SK-N-SH (cell line): ENCODE measurements at regions not wholly inside any gene's neighbourhood (a gene's known extent, or its start where the extent isn't known, plus 50 kb on each side); places are given as distances from the start of the nearest gene placed in this dataset.

ENCODE experiments used
- CTCF ChIA-PET: fragments of 300-600, 350-600 bp; formaldehyde crosslinking; extraction: SDS; loops from one replicate; lab custom pipeline; 2021; lab: Yijun Ruan, JAX
- POLR2A ChIA-PET: fragments of 350-600 bp; sonication (Branson Sonifier 250); formaldehyde crosslinking; extraction: SDS; loops from one replicate; lab custom pipeline; 2020; ENCODE audit warnings: antibody characterized with exemption, inconsistent platforms; lab: Yijun Ruan, JAX
- DNase-seq: peaks from one replicate; pipeline ENCODE4 v3.0.0; 2012
- H2AFZ ChIP-seq: fragments of 200-600 bp; sonication (generic); 2 replicates; pipeline ENCODE4 v1.8.1; 2016; ENCODE audit warnings: antibody characterized with exemption, mild to moderate bottlenecking, low read depth
- H3F3A ChIP-seq: fragments of 200-600 bp; sonication (generic); replicated peaks from 2 replicates; pipeline ENCODE3; 2016; ENCODE audit warnings: antibody characterized with exemption, mild to moderate bottlenecking; ENCODE audit not compliant: insufficient read depth
- H3K27ac ChIP-seq, 2 experiments: fragments of 200-500 bp in 1 of 2; fragments of 200-600 bp in 1 of 2; sonication (Bioruptor generic) in 1 of 2; sonication (generic), shearing (Covaris generic) in 1 of 2; 2 replicates each; pipeline versions ENCODE4 v1.5.1 to v1.6.1; 2014 to 2016; ENCODE audit warnings: low read depth in 2 of 2, inconsistent platforms in 1 of 2, low read length in 1 of 2, mild to moderate bottlenecking in 1 of 2, mixed read lengths in 1 of 2
- H3K27me3 ChIP-seq: fragments of 200-600 bp; sonication (generic), shearing (Covaris generic); 2 replicates; pipeline ENCODE4 v1.6.1; 2016; ENCODE audit warnings: mixed run types; ENCODE audit not compliant: insufficient read depth
- H3K36me3 ChIP-seq, 2 experiments: fragments of 200-500 bp in 1 of 2; fragments of 200-600 bp in 1 of 2; sonication (Bioruptor generic) in 1 of 2; sonication (generic) in 1 of 2; replicated peaks in 1 of 2; 2 replicates each; pipeline versions ENCODE3 to v1.5.1; 2014 to 2016; ENCODE audit warnings: low read length in 1 of 2, mild to moderate bottlenecking in 1 of 2; ENCODE audit not compliant: insufficient read depth in 2 of 2, control insufficient read depth in 1 of 2
- H3K4me1 ChIP-seq, 2 experiments: fragments of 200-500 bp in 1 of 2; fragments of 200-600 bp in 1 of 2; sonication (Bioruptor generic) in 1 of 2; sonication (generic), shearing (Covaris generic) in 1 of 2; 2 replicates each; pipeline versions ENCODE4 v1.5.1 to v1.6.1; 2014 to 2016; ENCODE audit warnings: low read depth in 1 of 2, low read length in 1 of 2, mixed run types in 1 of 2; ENCODE audit not compliant: insufficient read depth in 2 of 2, control insufficient read depth in 1 of 2
- H3K4me2 ChIP-seq: fragments of 200-600 bp; sonication (generic), shearing (Covaris generic); 2 replicates; pipeline ENCODE4 v1.6.1; 2017; ENCODE audit warnings: mixed run types
- H3K4me3 ChIP-seq, 2 experiments: fragments of 200-500 bp in 1 of 2; fragments of 200-600 bp in 1 of 2; sonication (Bioruptor generic) in 1 of 2; sonication (generic), shearing (Covaris generic) in 1 of 2; 2 replicates each; pipeline versions ENCODE4 v1.5.1 to v1.8.1; 2014 to 2016; ENCODE audit warnings: low read depth in 2 of 2, inconsistent platforms in 1 of 2, low read length in 1 of 2, mild to moderate bottlenecking in 1 of 2, mixed read lengths in 1 of 2, moderate library complexity in 1 of 2
- H3K79me2 ChIP-seq: fragments of 200-600 bp; sonication (generic); 2 replicates; pipeline ENCODE4 v1.8.1; 2017; ENCODE audit warnings: mild to moderate bottlenecking; ENCODE audit not compliant: insufficient read depth
- H3K9ac ChIP-seq: fragments of 200-600 bp; sonication (generic); 2 replicates; pipeline ENCODE4 v1.6.1; 2017; ENCODE audit warnings: mixed run types
- H3K9me2 ChIP-seq: fragments of 200-600 bp; sonication (generic); 2 replicates; pipeline ENCODE4 v1.6.1; 2017; ENCODE audit warnings: mixed run types
- H3K9me3 ChIP-seq: fragments of 200-600 bp; sonication (generic); 2 replicates; pipeline ENCODE4 v1.6.1; 2017; ENCODE audit warnings: mixed run types, mild to moderate bottlenecking, moderate library complexity
- H4K20me1 ChIP-seq: fragments of 200-600 bp; sonication (generic); 2 replicates; pipeline ENCODE4 v1.6.1; 2017; ENCODE audit warnings: mild to moderate bottlenecking, mixed run types; ENCODE audit not compliant: insufficient read depth
- CTCF ChIP-seq: fragments of 200-600 bp; sonication (generic); IDR thresholded peaks from 2 replicates; pipeline ENCODE4 v1.6.1; 2017; ENCODE audit warnings: antibody characterized with exemption, mild to moderate bottlenecking, moderate library complexity
- ELF1 ChIP-seq: IDR thresholded peaks from 2 replicates; pipeline ENCODE4 v1.4.0; 2012
- EP300 ChIP-seq, 2 experiments: IDR thresholded peaks; 2 replicates each; pipeline versions ENCODE4 v1.4.0 to v1.6.1; 2012; ENCODE audit warnings: borderline replicate concordance in 1 of 2, low read depth in 1 of 2, low read length in 1 of 2
- EZH2phosphoT487 ChIP-seq: fragments of 200-600 bp; sonication (generic); IDR thresholded peaks from 2 replicates; pipeline ENCODE4 v1.6.1; 2017; ENCODE audit warnings: low read depth, mixed run types, mild to moderate bottlenecking, antibody characterized with exemption, moderate library complexity, borderline replicate concordance
- FOXJ3 ChIP-seq: sonication (generic); formaldehyde crosslinking; IDR thresholded peaks from 2 replicates; pipeline ENCODE4 v1.5.1; 2020; ENCODE audit warnings: mild to moderate bottlenecking, missing genetic modification reagents
- FOXM1 ChIP-seq: IDR thresholded peaks from 2 replicates; pipeline ENCODE4 v1.4.0; 2012; ENCODE audit warnings: low read depth, mild to moderate bottlenecking
- GABPA ChIP-seq: IDR thresholded peaks from 2 replicates; pipeline ENCODE4 v1.4.0; 2012; ENCODE audit warnings: low read depth, mild to moderate bottlenecking
- GATA2 ChIP-seq: sonication (generic); formaldehyde crosslinking; IDR thresholded peaks from 2 replicates; pipeline ENCODE4 v1.5.0; 2020; ENCODE audit warnings: mild to moderate bottlenecking, missing genetic modification reagents
- MXI1 ChIP-seq: IDR thresholded peaks from 2 replicates; pipeline ENCODE4 v1.6.1; 2012; ENCODE audit warnings: mild to moderate bottlenecking, low read depth, low read length, improper control_type of control experiment
- NFIC ChIP-seq: IDR thresholded peaks from 2 replicates; pipeline ENCODE4 v1.4.0; 2012; ENCODE audit warnings: borderline replicate concordance
- POLR2AphosphoS5 ChIP-seq: IDR thresholded peaks from 2 replicates; pipeline ENCODE4 v1.6.1; 2012; ENCODE audit warnings: low read depth, low read length
- RAD21 ChIP-seq: IDR thresholded peaks from 2 replicates; pipeline ENCODE4 v1.6.1; 2012; ENCODE audit warnings: mild to moderate bottlenecking, low read length
- SMC3 ChIP-seq: IDR thresholded peaks from 2 replicates; pipeline ENCODE4 v1.6.1; 2012; ENCODE audit warnings: low read depth, low read length, improper control_type of control experiment
- TAF1 ChIP-seq: IDR thresholded peaks from 2 replicates; pipeline ENCODE4 v1.6.1; 2012; ENCODE audit warnings: low read depth, mild to moderate bottlenecking, low read length, moderate library complexity, borderline replicate concordance
- USF2 ChIP-seq: fragments of 150-350 bp; IDR thresholded peaks from 2 replicates; pipeline ENCODE4 v1.6.1; 2017; ENCODE audit warnings: antibody characterized with exemption, low read length, low read depth, borderline replicate concordance
- YY1 ChIP-seq: IDR thresholded peaks from 2 replicates; pipeline ENCODE4 v1.4.0; 2012; ENCODE audit warnings: low read depth, mild to moderate bottlenecking
- WGBS: methylation state at CpG from one replicate; pipeline ENCODE4 v1.1.6; 2017; ENCODE audit warnings: low lambda C conversion rate; 5-methylcytosine and 5-hydroxymethylcytosine counted together
- TF ChIP-seq, protein P1 (sequence below): IDR thresholded peaks from 2 replicates; pipeline ENCODE4 v1.4.0; 2012; ENCODE audit warnings: low read depth, borderline replicate concordance

DNA sequence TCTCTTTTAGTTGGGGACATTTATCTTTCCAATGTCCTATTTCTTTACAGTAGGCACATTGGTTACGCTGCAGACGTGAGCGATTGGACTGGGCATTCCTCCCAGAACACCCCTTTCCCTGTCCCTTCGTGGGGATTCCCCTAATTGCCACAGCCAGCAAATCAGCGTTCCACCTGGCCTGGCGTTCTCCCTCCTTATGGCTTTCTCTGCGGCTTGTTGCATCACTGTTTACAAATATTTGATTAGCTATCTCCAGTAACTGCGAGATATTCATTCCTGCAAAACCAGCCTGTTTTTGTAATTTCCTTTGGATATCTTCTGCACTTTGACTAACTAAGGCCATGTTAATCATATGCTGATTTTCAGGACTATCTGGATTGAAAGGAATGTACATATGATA, 202.5 kb upstream of the KLF8 start:
- WGBS = 4% methylated on average over 8 of the region's 8 CpGs
- H3K36me3 ChIP-seq = no peaks in the 10 kb centered on the region
- H2AFZ ChIP-seq = no peak overlapping the region
- DNase-seq = no peak
- no peaks in the 10 kb centered on the region for H3K9me2 ChIP-seq
- ChIA-PET POLR2A (no interaction called here), CTCF (no interaction called here)
- H3K4me3 ChIP-seq = no peak overlapping the region
- H3K27ac ChIP-seq = no peak overlapping the region
- H4K20me1 ChIP-seq = no peaks in the 10 kb centered on the region
- no peaks in the 10 kb centered on the region for H3K79me2 ChIP-seq
- no peaks in the 10 kb centered on the region for H3F3A ChIP-seq
- no peak overlapping the region for H3K9ac ChIP-seq
- no peak overlapping the region for H3K4me2 ChIP-seq
- H3K27me3 ChIP-seq = peaks cover 6% of the 10 kb centered on the region; the same call in 1 of the 2 replicates
- no peaks in the 10 kb centered on the region for H3K9me3 ChIP-seq
- H3K4me1 ChIP-seq = no peaks in the 10 kb centered on the region
- TF ChIP-seq GABPA (no peak), EZH2phosphoT487 (no peak), YY1 (no peak), GATA2 (CRISPR knock-in tag) (no peak), FOXJ3 (CRISPR knock-in tag) (no peak), CTCF (no peak), FOXM1 (no peak), EP300 (IDR thresholded peaks at IDR 0.05; ENCODE audit: borderline replicate concordance in 1 of 2, low read depth in 1 of 2, low read length in 1 of 2) (no peak), NFIC (no peak), RAD21 (no peak), ELF1 (no peak), MXI1 (no peak)
- TF ChIP-seq, protein P1, sequence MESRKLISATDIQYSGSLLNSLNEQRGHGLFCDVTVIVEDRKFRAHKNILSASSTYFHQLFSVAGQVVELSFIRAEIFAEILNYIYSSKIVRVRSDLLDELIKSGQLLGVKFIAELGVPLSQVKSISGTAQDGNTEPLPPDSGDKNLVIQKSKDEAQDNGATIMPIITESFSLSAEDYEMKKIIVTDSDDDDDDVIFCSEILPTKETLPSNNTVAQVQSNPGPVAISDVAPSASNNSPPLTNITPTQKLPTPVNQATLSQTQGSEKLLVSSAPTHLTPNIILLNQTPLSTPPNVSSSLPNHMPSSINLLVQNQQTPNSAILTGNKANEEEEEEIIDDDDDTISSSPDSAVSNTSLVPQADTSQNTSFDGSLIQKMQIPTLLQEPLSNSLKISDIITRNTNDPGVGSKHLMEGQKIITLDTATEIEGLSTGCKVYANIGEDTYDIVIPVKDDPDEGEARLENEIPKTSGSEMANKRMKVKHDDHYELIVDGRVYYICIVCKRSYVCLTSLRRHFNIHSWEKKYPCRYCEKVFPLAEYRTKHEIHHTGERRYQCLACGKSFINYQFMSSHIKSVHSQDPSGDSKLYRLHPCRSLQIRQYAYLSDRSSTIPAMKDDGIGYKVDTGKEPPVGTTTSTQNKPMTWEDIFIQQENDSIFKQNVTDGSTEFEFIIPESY = no peak

DNA sequence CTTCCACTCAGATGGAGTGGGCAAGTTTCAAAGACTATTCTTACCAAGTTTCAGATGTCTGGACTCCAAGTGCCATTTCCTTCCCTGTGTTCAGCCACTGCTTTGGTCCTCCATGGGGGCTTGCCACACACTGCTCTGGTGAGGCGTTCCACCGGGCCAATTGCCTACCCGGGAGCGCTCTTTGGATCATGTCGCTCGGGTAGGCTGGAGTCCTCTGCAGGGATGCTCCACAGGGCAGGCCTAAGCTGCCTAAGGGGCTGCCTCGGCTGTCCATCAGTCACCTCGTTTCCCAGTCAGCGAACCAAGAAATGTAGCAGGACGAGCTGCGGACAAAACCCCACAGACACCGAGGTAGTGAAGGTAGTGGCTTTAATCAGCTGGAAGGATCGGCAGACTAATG, 200.7 kb upstream of the KLF8 start:
- Histone ChIP-seq H3K9ac (no peak overlapping the region), H3K4me1 (no peaks in the 10 kb centered on the region), H2AFZ (no peak overlapping the region)
- CTCF ChIA-PET = no interaction called here
- POLR2A ChIA-PET = no interaction called here
- TF ChIP-seq YY1 (no peak), POLR2AphosphoS5 (no peak), FOXM1 (no peak), CTCF (no peak), EP300 (IDR thresholded peaks at IDR 0.05; ENCODE audit: borderline replicate concordance in 1 of 2, low read depth in 1 of 2, low read length in 1 of 2) (no peak), TAF1 (no peak), USF2 (no peak), NFIC (no peak), SMC3 (no peak)
- TF ChIP-seq, protein P1 = no peak
- TF ChIP-seq, all 33 proteins: peak for 0
- 10% methylated on average over 13 of the region's 13 CpGs for WGBS
- Histone ChIP-seq H3K79me2 (no peaks in the 10 kb centered on the region), H3K9me3 (no peaks in the 10 kb centered on the region), H3K4me3 (no peak overlapping the region), H3K27ac (no peak overlapping the region), H4K20me1 (no peaks in the 10 kb centered on the region), H3K9me2 (no peaks in the 10 kb centered on the region), H3K36me3 (no peaks in the 10 kb centered on the region), H3K4me2 (no peak overlapping the region; the same call in 1 of the 2 replicates), H3F3A (no peaks in the 10 kb centered on the region), H3K27me3 (peaks cover 6% of the 10 kb centered on the region; the same call in 1 of the 2 replicates)
- no peak for DNase-seq
